ENCODE measurements at regions not wholly inside any gene's neighbourhood (a gene's known extent, or its start where the extent isn't known, plus 50 kb on each side); places are given as distances from the start of the nearest gene placed in this dataset.

GRCh38 chr4:66899422-66900065, 645.8 kb downstream of the CENPC start:
- CTCF ChIA-PET: no interaction called here
- H3K4me1 Mint-ChIP-seq: no peaks in the 10 kb centered on the region
- H3K36me3 Mint-ChIP-seq (ENCODE audit: low read depth): no peaks in the 10 kb centered on the region
- H3K27ac Mint-ChIP-seq: no peak overlapping the region
- POLR2A ChIA-PET: no interaction called here
- H3K4me3 Mint-ChIP-seq: no peak overlapping the region
- no peaks in the 10 kb centered on the region for H3K27me3 Mint-ChIP-seq
- DNase-seq: no peak
- peaks cover 5% of the 10 kb centered on the region for H3K9me3 Mint-ChIP-seq

GRCh38 chr4:66893807-66894206, 651.5 kb downstream of the CENPC start:
- peaks cover 3% of the 10 kb centered on the region for H3K9me3 Mint-ChIP-seq
- H3K36me3 Mint-ChIP-seq (ENCODE audit: low read depth): no peaks in the 10 kb centered on the region
- no peaks in the 10 kb centered on the region for H3K4me1 Mint-ChIP-seq
- no peak overlapping the region for H3K4me3 Mint-ChIP-seq
- H3K27ac Mint-ChIP-seq: no peak overlapping the region
- ChIA-PET POLR2A (no interaction called here), CTCF (no interaction called here)
- DNase-seq: no peak
- no peaks in the 10 kb centered on the region for H3K27me3 Mint-ChIP-seq

GRCh38 chr4:66887061-66887460, 658.2 kb downstream of the CENPC start:
- H3K9me3 Mint-ChIP-seq: no peaks in the 10 kb centered on the region
- CTCF ChIA-PET: no interaction called here
- H3K27ac Mint-ChIP-seq: no peak overlapping the region
- no peaks in the 10 kb centered on the region for H3K36me3 Mint-ChIP-seq (ENCODE audit: low read depth)
- H3K27me3 Mint-ChIP-seq: no peaks in the 10 kb centered on the region
- H3K4me3 Mint-ChIP-seq: no peak overlapping the region
- no peaks in the 10 kb centered on the region for H3K4me1 Mint-ChIP-seq
- no peak for DNase-seq
- POLR2A ChIA-PET: no interaction called here

- POLR2A ChIA-PET: no interaction called here
Measured at GRCh38 chr4:66885501-66886165, 659.7 kb downstream of the CENPC start.

GRCh38 chr4:66876946-66877345, 668.4 kb downstream of the CENPC start:
- DNase-seq: no peak
- CTCF ChIA-PET: no interaction called here
- Mint-ChIP-seq H3K27me3 (no peaks in the 10 kb centered on the region), H3K9me3 (no peaks in the 10 kb centered on the region), H3K36me3 (ENCODE audit: low read depth) (no peaks in the 10 kb centered on the region), H3K27ac (no peak overlapping the region), H3K4me3 (no peak overlapping the region), H3K4me1 (no peaks in the 10 kb centered on the region)
- POLR2A ChIA-PET: no interaction called here

More at GRCh38 chr4:66885501-66886165, 659.7 kb downstream of the CENPC start:
- H3K4me3 Mint-ChIP-seq: no peak overlapping the region
- H3K4me1 Mint-ChIP-seq: no peaks in the 10 kb centered on the region
- CTCF ChIA-PET: no interaction called here
- H3K27ac Mint-ChIP-seq: no peak overlapping the region
- DNase-seq: no peak
- H3K9me3 Mint-ChIP-seq: no peaks in the 10 kb centered on the region
- H3K27me3 Mint-ChIP-seq: no peaks in the 10 kb centered on the region
- H3K36me3 Mint-ChIP-seq (ENCODE audit: low read depth): no peaks in the 10 kb centered on the region

GRCh38 chr4:66872661-66873060, 672.6 kb downstream of the CENPC start:
- H3K9me3 Mint-ChIP-seq: no peaks in the 10 kb centered on the region
- CTCF ChIA-PET: no interaction called here
- no peak overlapping the region for H3K27ac Mint-ChIP-seq
- POLR2A ChIA-PET: no interaction called here
- H3K4me1 Mint-ChIP-seq: no peaks in the 10 kb centered on the region
- DNase-seq: no peak
- no peaks in the 10 kb centered on the region for H3K36me3 Mint-ChIP-seq (ENCODE audit: low read depth)
- H3K27me3 Mint-ChIP-seq: no peaks in the 10 kb centered on the region
- no peak overlapping the region for H3K4me3 Mint-ChIP-seq

- no peak overlapping the region for H3K27ac Mint-ChIP-seq
Measured at GRCh38 chr4:66863481-66863880, 681.8 kb downstream of the CENPC start.

GRCh38 chr4:66855956-66856355, 689.3 kb downstream of the CENPC start:
- H3K27ac Mint-ChIP-seq: no peak overlapping the region
- CTCF ChIA-PET: no interaction called here
- no peak overlapping the region for H3K4me3 Mint-ChIP-seq
- H3K9me3 Mint-ChIP-seq: peaks cover 1% of the 10 kb centered on the region
- DNase-seq: no peak
- no peaks in the 10 kb centered on the region for H3K4me1 Mint-ChIP-seq
- no peaks in the 10 kb centered on the region for H3K36me3 Mint-ChIP-seq (ENCODE audit: low read depth)
- H3K27me3 Mint-ChIP-seq: no peaks in the 10 kb centered on the region
- POLR2A ChIA-PET: no interaction called here

More at GRCh38 chr4:66863481-66863880, 681.8 kb downstream of the CENPC start:
- no peak for DNase-seq
- no peak overlapping the region for H3K4me3 Mint-ChIP-seq
- CTCF ChIA-PET: no interaction called here
- no peaks in the 10 kb centered on the region for H3K27me3 Mint-ChIP-seq
- H3K4me1 Mint-ChIP-seq: no peaks in the 10 kb centered on the region
- no peaks in the 10 kb centered on the region for H3K36me3 Mint-ChIP-seq (ENCODE audit: low read depth)
- POLR2A ChIA-PET: no interaction called here
- peaks cover 2% of the 10 kb centered on the region for H3K9me3 Mint-ChIP-seq

- CTCF ChIA-PET: no interaction called here
- no peak overlapping the region for H3K4me3 Mint-ChIP-seq
- POLR2A ChIA-PET: no interaction called here
Measured at GRCh38 chr4:66853845-66854244, 691.5 kb downstream of the CENPC start.

GRCh38 chr4:66852843-66853242, 692.5 kb downstream of the CENPC start:
- no peaks in the 10 kb centered on the region for H3K4me1 Mint-ChIP-seq

More at GRCh38 chr4:66853845-66854244, 691.5 kb downstream of the CENPC start:
- DNase-seq: no peak
- no peak overlapping the region for H3K27ac Mint-ChIP-seq
- no peaks in the 10 kb centered on the region for H3K36me3 Mint-ChIP-seq (ENCODE audit: low read depth)
- H3K27me3 Mint-ChIP-seq: no peaks in the 10 kb centered on the region
- no peaks in the 10 kb centered on the region for H3K9me3 Mint-ChIP-seq
- H3K4me1 Mint-ChIP-seq: no peaks in the 10 kb centered on the region

GRCh38 chr4:66849596-66849995, 695.7 kb downstream of the CENPC start:
- H3K4me3 Mint-ChIP-seq: no peak overlapping the region
- no peaks in the 10 kb centered on the region for H3K27me3 Mint-ChIP-seq
- ChIA-PET POLR2A (no interaction called here), CTCF (no interaction called here)
- H3K27ac Mint-ChIP-seq: no peak overlapping the region
- no peaks in the 10 kb centered on the region for H3K4me1 Mint-ChIP-seq
- H3K9me3 Mint-ChIP-seq: no peaks in the 10 kb centered on the region
- no peak for DNase-seq
- no peaks in the 10 kb centered on the region for H3K36me3 Mint-ChIP-seq (ENCODE audit: low read depth)

More at GRCh38 chr4:66852843-66853242, 692.5 kb downstream of the CENPC start:
- no peaks in the 10 kb centered on the region for H3K36me3 Mint-ChIP-seq (ENCODE audit: low read depth)
- POLR2A ChIA-PET: no interaction called here
- H3K4me3 Mint-ChIP-seq: no peak overlapping the region
- no peaks in the 10 kb centered on the region for H3K9me3 Mint-ChIP-seq
- CTCF ChIA-PET: no interaction called here
- no peak overlapping the region for H3K27ac Mint-ChIP-seq
- DNase-seq: no peak
- no peaks in the 10 kb centered on the region for H3K27me3 Mint-ChIP-seq

- Mint-ChIP-seq H3K4me3 (no peak overlapping the region), H3K36me3 (ENCODE audit: low read depth) (no peaks in the 10 kb centered on the region), H3K9me3 (peaks cover 2% of the 10 kb centered on the region), H3K27ac (no peak overlapping the region), H3K4me1 (no peaks in the 10 kb centered on the region), H3K27me3 (no peaks in the 10 kb centered on the region)
- CTCF ChIA-PET: no interaction called here
- no peak for DNase-seq
- POLR2A ChIA-PET: no interaction called here
Measured at GRCh38 chr4:66842724-66843088, 702.6 kb downstream of the CENPC start.

GRCh38 chr4:66842026-66842723, 703.1 kb downstream of the CENPC start:
- Mint-ChIP-seq H3K27me3 (no peaks in the 10 kb centered on the region), H3K4me1 (no peaks in the 10 kb centered on the region), H3K36me3 (ENCODE audit: low read depth) (no peaks in the 10 kb centered on the region), H3K4me3 (no peak overlapping the region), H3K27ac (no peak overlapping the region), H3K9me3 (peaks cover 2% of the 10 kb centered on the region)
- ChIA-PET POLR2A (no interaction called here), CTCF (no interaction called here)
- DNase-seq: no peak

- Mint-ChIP-seq H3K27me3 (no peaks in the 10 kb centered on the region), H3K9me3 (peaks cover 2% of the 10 kb centered on the region), H3K27ac (no peak overlapping the region), H3K4me1 (no peaks in the 10 kb centered on the region), H3K4me3 (no peak overlapping the region), H3K36me3 (ENCODE audit: low read depth) (no peaks in the 10 kb centered on the region)
- CTCF ChIA-PET: no interaction called here
- no peak for DNase-seq
- POLR2A ChIA-PET: no interaction called here
Measured at GRCh38 chr4:66840178-66840577, 705.1 kb downstream of the CENPC start.

All from activated CD4-positive, alpha-beta T cell treated with anti-CD3 and anti-CD28 coated beads, Interleukin-2, amount 10 ng/mL, durations not matched to agents 7 days and 5 days (primary cell).